ENCODE measurements at regions not wholly inside any gene's neighbourhood (a gene's known extent, or its start where the extent isn't known, plus 50 kb on each side); places are given as distances from the start of the nearest gene placed in this dataset.
"Not testable (repeated sequence)": the region's sequence is repeated elsewhere in the genome, so short reads cannot be mapped to it uniquely, and the experiment has no call there.

GRCh38 chr12:111250251-111250881 is 118.5 kb downstream of the PHETA1 start:
- H3K9me3 ChIP-seq (ENCODE audit: control insufficient read depth, low read length), result no peaks in the 10 kb centered on the region
- H3K36me3 ChIP-seq (ENCODE audit: control insufficient read depth, insufficient read depth, low read length), result no peaks in the 10 kb centered on the region
- DNase-seq, result no peak
- no peaks in the 10 kb centered on the region for H3K4me1 ChIP-seq (ENCODE audit: control insufficient read depth, insufficient read depth, low read length, poor library complexity, severe bottlenecking)
- H3K27me3 ChIP-seq (replicated peaks; ENCODE audit: control insufficient read depth, insufficient read depth, low read length, poor library complexity, severe bottlenecking), result no peaks in the 10 kb centered on the region
- no peak overlapping the region for H3K27ac ChIP-seq (ENCODE audit: insufficient read depth, low read length, poor library complexity, severe bottlenecking)
- H3K4me3 ChIP-seq (ENCODE audit: insufficient read depth, low read depth, low read length, poor library complexity, severe bottlenecking), result no peak overlapping the region

- H3K27ac ChIP-seq (ENCODE audit: insufficient read depth, low read length, poor library complexity, severe bottlenecking), result no peak overlapping the region
- H3K27me3 ChIP-seq (replicated peaks; ENCODE audit: control insufficient read depth, insufficient read depth, low read length, poor library complexity, severe bottlenecking), result no peaks in the 10 kb centered on the region
- no peak for DNase-seq
- H3K4me3 ChIP-seq (ENCODE audit: insufficient read depth, low read depth, low read length, poor library complexity, severe bottlenecking), result no peak overlapping the region
- no peaks in the 10 kb centered on the region for H3K36me3 ChIP-seq (ENCODE audit: control insufficient read depth, insufficient read depth, low read length)
- no peaks in the 10 kb centered on the region for H3K4me1 ChIP-seq (ENCODE audit: control insufficient read depth, insufficient read depth, low read length, poor library complexity, severe bottlenecking)
- H3K9me3 ChIP-seq (ENCODE audit: control insufficient read depth, low read length), result no peaks in the 10 kb centered on the region
Observed at GRCh38 chr12:111249757-111250156, 119.1 kb downstream of the PHETA1 start.

GRCh38 chr12:111249018-111249370 is 119.9 kb downstream of the PHETA1 start:
- no peak overlapping the region for H3K27ac ChIP-seq (ENCODE audit: insufficient read depth, low read length, poor library complexity, severe bottlenecking)
- no peaks in the 10 kb centered on the region for H3K36me3 ChIP-seq (ENCODE audit: control insufficient read depth, insufficient read depth, low read length)
- no peaks in the 10 kb centered on the region for H3K9me3 ChIP-seq (ENCODE audit: control insufficient read depth, low read length)
- H3K27me3 ChIP-seq (replicated peaks; ENCODE audit: control insufficient read depth, insufficient read depth, low read length, poor library complexity, severe bottlenecking), result no peaks in the 10 kb centered on the region
- H3K4me3 ChIP-seq (ENCODE audit: insufficient read depth, low read depth, low read length, poor library complexity, severe bottlenecking), result no peak overlapping the region
- DNase-seq, result no peak
- no peaks in the 10 kb centered on the region for H3K4me1 ChIP-seq (ENCODE audit: control insufficient read depth, insufficient read depth, low read length, poor library complexity, severe bottlenecking)

- Histone ChIP-seq H3K4me3 (ENCODE audit: insufficient read depth, low read depth, low read length, poor library complexity, severe bottlenecking) (no peak overlapping the region), H3K4me1 (ENCODE audit: control insufficient read depth, insufficient read depth, low read length, poor library complexity, severe bottlenecking) (no peaks in the 10 kb centered on the region), H3K9me3 (ENCODE audit: control insufficient read depth, low read length) (no peaks in the 10 kb centered on the region), H3K36me3 (ENCODE audit: control insufficient read depth, insufficient read depth, low read length) (no peaks in the 10 kb centered on the region), H3K27me3 (replicated peaks; ENCODE audit: control insufficient read depth, insufficient read depth, low read length, poor library complexity, severe bottlenecking) (no peaks in the 10 kb centered on the region), H3K27ac (ENCODE audit: insufficient read depth, low read length, poor library complexity, severe bottlenecking) (no peak overlapping the region)
- DNase-seq, result no peak
Observed at GRCh38 chr12:111248236-111249017, 120.5 kb downstream of the PHETA1 start.

DNA sequence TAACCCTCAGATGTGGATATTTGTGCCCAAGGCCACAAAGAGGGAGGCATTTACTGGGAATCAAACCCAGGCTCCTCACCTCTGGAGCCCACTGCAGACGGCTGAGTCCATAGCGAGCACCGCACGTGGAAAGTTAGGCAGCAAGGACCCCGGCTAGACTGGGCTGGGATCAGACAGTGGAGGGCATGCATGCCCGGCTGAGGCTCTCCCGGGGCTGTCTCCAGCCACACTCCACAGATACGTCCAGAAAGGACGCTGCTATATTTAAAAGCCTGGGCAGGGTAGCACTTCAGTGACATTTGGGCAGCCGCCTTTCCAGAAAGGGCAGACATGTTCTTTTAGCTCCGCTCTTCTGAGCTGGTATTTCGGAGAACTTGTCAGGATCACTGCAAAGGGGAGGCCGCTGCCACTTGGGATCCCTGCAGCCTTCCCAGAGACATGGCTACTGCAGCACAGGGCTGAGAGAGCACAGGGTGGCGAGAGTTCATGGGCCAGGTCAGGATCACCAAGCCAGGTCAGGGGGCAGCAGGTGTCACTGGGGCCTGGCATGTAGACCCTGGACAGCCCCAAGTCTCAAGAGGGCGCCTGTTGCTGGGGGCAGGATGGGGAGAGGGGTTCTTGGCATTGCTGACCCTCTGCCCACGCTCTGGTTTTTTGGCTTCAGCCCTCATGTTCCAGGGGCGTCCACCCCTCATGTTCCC is 121.7 kb downstream of the PHETA1 start:
- Histone ChIP-seq H3K27ac (ENCODE audit: insufficient read depth, low read length, poor library complexity, severe bottlenecking) (no peak overlapping the region), H3K36me3 (ENCODE audit: control insufficient read depth, insufficient read depth, low read length) (no peaks in the 10 kb centered on the region), H3K4me3 (ENCODE audit: insufficient read depth, low read depth, low read length, poor library complexity, severe bottlenecking) (no peak overlapping the region), H3K9me3 (ENCODE audit: control insufficient read depth, low read length) (no peaks in the 10 kb centered on the region), H3K27me3 (replicated peaks; ENCODE audit: control insufficient read depth, insufficient read depth, low read length, poor library complexity, severe bottlenecking) (no peaks in the 10 kb centered on the region), H3K4me1 (ENCODE audit: control insufficient read depth, insufficient read depth, low read length, poor library complexity, severe bottlenecking) (no peaks in the 10 kb centered on the region)
- no peak for DNase-seq

DNA sequence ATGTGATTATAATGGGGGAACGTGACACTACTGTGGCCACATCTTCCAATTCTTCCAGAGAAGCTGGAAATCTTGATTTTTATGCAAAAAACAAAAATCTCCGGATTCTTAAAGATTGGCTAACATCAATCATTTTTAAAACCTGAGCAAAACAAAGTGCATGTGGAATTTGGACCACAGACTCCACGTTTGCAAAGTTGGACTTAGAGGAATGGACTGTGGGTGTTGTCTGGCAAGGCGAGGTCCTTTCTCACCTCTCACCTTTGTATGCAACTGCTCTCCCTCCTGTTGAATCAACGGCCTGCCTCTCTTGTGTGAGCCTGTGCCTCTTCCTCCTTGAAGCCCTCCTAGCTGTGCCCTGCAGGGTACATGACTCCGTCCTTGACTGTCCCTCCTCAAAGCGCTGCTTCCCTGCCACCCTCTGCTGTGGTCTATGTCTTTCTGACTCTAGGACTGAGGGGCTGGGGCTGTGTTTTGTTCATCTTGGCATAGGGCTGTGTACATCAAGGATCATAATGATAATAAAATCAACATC is 122.4 kb downstream of the PHETA1 start:
- no peak for DNase-seq
- Histone ChIP-seq H3K4me1 (ENCODE audit: control insufficient read depth, insufficient read depth, low read length, poor library complexity, severe bottlenecking) (no peaks in the 10 kb centered on the region), H3K4me3 (ENCODE audit: insufficient read depth, low read depth, low read length, poor library complexity, severe bottlenecking) (no peak overlapping the region), H3K27ac (ENCODE audit: insufficient read depth, low read length, poor library complexity, severe bottlenecking) (no peak overlapping the region), H3K36me3 (ENCODE audit: control insufficient read depth, insufficient read depth, low read length) (no peaks in the 10 kb centered on the region), H3K27me3 (replicated peaks; ENCODE audit: control insufficient read depth, insufficient read depth, low read length, poor library complexity, severe bottlenecking) (no peaks in the 10 kb centered on the region), H3K9me3 (ENCODE audit: control insufficient read depth, low read length) (no peaks in the 10 kb centered on the region)

GRCh38 chr12:111245701-111246476 is 123.0 kb downstream of the PHETA1 start:
- Histone ChIP-seq H3K4me1 (ENCODE audit: control insufficient read depth, insufficient read depth, low read length, poor library complexity, severe bottlenecking) (no peaks in the 10 kb centered on the region), H3K4me3 (ENCODE audit: insufficient read depth, low read depth, low read length, poor library complexity, severe bottlenecking) (no peak overlapping the region), H3K36me3 (ENCODE audit: control insufficient read depth, insufficient read depth, low read length) (no peaks in the 10 kb centered on the region), H3K9me3 (ENCODE audit: control insufficient read depth, low read length) (no peaks in the 10 kb centered on the region), H3K27me3 (replicated peaks; ENCODE audit: control insufficient read depth, insufficient read depth, low read length, poor library complexity, severe bottlenecking) (no peaks in the 10 kb centered on the region), H3K27ac (ENCODE audit: insufficient read depth, low read length, poor library complexity, severe bottlenecking) (no peak overlapping the region)
- DNase-seq, result no peak

DNA sequence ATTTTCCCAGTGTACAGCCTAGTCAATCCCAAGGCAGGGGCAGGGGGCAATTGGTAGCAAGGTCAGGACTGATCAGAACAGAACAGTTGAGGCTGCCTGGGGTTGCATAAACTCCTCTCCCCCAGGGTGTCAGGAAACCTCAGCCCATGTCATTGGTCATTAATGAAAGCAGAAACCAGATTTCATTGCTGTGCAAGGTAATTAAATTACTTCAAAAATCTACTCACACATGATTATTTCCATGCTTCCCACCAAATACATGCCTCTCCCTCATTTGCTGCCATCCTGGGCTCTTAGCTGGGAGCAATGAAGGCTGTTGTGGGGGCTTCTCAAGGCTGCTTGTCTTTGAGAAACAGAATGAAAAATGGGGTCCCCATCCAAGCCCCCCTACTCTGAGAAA is 124.2 kb downstream of the PHETA1 start:
- Histone ChIP-seq H3K27ac (ENCODE audit: insufficient read depth, low read length, poor library complexity, severe bottlenecking) (no peak overlapping the region), H3K4me1 (ENCODE audit: control insufficient read depth, insufficient read depth, low read length, poor library complexity, severe bottlenecking) (no peaks in the 10 kb centered on the region), H3K9me3 (ENCODE audit: control insufficient read depth, low read length) (no peaks in the 10 kb centered on the region), H3K27me3 (replicated peaks; ENCODE audit: control insufficient read depth, insufficient read depth, low read length, poor library complexity, severe bottlenecking) (no peaks in the 10 kb centered on the region), H3K36me3 (ENCODE audit: control insufficient read depth, insufficient read depth, low read length) (no peaks in the 10 kb centered on the region), H3K4me3 (ENCODE audit: insufficient read depth, low read depth, low read length, poor library complexity, severe bottlenecking) (no peak overlapping the region)
- no peak for DNase-seq

DNA sequence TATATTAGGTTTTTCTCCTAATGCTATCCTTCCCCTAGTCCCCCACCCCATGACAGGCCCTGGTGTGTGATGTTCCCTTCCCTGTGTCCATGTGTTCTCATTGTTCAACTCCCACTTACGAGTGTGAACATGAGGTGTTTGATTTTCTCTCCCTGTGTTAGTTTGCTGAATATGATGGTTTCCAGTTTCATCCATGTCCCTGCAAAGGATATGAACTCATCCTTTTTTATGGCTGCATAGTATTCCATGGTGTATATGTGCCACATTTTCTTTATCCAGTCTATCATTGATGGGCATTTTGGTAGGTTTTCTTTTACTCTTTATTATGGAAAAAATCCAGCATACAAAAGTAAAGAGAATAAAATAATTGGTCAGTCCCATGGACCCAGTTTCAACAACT is 126.1 kb downstream of the PHETA1 start:
- H3K9me3 ChIP-seq (ENCODE audit: control insufficient read depth, low read length); H3K27me3 ChIP-seq (replicated peaks; ENCODE audit: control insufficient read depth, insufficient read depth, low read length, poor library complexity, severe bottlenecking); H3K4me3 ChIP-seq (ENCODE audit: insufficient read depth, low read depth, low read length, poor library complexity, severe bottlenecking); H3K4me1 ChIP-seq (ENCODE audit: control insufficient read depth, insufficient read depth, low read length, poor library complexity, severe bottlenecking); DNase-seq; H3K27ac ChIP-seq (ENCODE audit: insufficient read depth, low read length, poor library complexity, severe bottlenecking); H3K36me3 ChIP-seq (ENCODE audit: control insufficient read depth, insufficient read depth, low read length): not testable (repeated sequence)
